ENCODE measurements at regions not wholly inside any gene's neighbourhood (a gene's known extent, or its start where the extent isn't known, plus 50 kb on each side); places are given as distances from the start of the nearest gene placed in this dataset.

GRCh38 chr14:76696361-76696760 lies 64.9 kb upstream of the VASH1 start:
- no peak overlapping the region for H3K4me3 ChIP-seq (ENCODE audit: low read depth, low read length)
- TF ChIP-seq, protein P1, sequence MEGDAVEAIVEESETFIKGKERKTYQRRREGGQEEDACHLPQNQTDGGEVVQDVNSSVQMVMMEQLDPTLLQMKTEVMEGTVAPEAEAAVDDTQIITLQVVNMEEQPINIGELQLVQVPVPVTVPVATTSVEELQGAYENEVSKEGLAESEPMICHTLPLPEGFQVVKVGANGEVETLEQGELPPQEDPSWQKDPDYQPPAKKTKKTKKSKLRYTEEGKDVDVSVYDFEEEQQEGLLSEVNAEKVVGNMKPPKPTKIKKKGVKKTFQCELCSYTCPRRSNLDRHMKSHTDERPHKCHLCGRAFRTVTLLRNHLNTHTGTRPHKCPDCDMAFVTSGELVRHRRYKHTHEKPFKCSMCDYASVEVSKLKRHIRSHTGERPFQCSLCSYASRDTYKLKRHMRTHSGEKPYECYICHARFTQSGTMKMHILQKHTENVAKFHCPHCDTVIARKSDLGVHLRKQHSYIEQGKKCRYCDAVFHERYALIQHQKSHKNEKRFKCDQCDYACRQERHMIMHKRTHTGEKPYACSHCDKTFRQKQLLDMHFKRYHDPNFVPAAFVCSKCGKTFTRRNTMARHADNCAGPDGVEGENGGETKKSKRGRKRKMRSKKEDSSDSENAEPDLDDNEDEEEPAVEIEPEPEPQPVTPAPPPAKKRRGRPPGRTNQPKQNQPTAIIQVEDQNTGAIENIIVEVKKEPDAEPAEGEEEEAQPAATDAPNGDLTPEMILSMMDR (IDR thresholded peaks at IDR 0.05; ENCODE audit: insufficient read depth, low read length) = no peak
- no peak for DNase-seq (ENCODE audit: low read depth)

DNA sequence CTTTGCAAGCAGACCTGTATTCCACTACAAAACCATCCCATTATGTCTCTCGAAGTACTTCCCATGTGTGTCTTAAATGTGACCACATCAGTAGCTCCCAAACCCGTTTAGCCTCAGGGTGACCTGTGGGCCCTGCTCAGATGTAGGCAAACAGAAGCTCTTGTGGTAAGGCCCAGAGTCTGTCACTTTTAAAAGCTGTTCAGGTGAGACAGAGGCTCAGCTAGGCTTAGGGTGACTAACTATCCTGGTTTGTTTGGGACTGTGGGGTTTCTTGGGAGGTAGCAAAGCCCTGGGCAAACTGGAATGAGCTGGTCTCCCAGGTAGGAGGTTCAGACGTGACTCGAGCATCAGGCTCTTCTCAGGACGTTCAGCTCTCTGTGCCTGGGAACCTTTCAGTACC lies 64.5 kb upstream of the VASH1 start:
- DNase-seq (ENCODE audit: low read depth) = no peak
- no peak overlapping the region for H3K4me3 ChIP-seq (ENCODE audit: low read depth, low read length)
- TF ChIP-seq, protein P1 (IDR thresholded peaks at IDR 0.05; ENCODE audit: insufficient read depth, low read length) = no peak

DNA sequence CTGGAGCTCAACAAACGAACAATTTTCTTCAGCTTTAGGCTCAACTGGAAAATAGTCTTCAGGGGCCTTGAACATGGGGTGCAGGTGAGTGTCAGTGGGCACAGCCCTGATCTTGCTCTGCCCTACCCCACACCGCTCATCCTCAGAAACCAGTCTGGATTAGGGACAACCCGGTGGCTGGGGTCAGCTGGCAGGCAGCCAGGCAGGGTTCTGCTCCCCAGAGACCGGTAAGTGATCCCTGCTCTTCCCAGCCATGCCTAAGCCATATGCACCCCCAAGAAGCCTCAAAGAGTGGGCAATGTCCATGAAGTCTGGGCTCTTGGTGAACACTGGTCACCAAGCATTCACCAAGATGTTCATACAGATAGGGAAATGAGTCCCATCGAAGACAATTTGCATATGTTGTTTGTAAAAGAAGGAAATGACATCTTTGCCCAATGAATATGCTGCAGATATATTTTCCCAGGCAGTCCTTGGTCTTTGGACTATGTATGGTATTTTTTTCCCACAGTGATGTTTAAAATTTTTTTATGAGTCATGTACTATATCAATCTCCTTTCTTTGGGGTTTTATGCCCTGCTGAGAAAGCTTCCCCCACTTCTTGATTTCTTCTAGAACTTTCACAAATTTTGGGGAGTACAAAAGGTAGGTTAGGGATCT lies 63.9 kb upstream of the VASH1 start:
- TF ChIP-seq, protein P1 (IDR thresholded peaks at IDR 0.05; ENCODE audit: insufficient read depth, low read length) = no peak
- no peak for DNase-seq (ENCODE audit: low read depth)
- no peak overlapping the region for H3K4me3 ChIP-seq (ENCODE audit: low read depth, low read length)

GRCh38 chr14:76698191-76698590 lies 63.1 kb upstream of the VASH1 start:
- TF ChIP-seq, protein P1 (IDR thresholded peaks at IDR 0.05; ENCODE audit: insufficient read depth, low read length) = no peak
- no peak for DNase-seq (ENCODE audit: low read depth)
- no peak overlapping the region for H3K4me3 ChIP-seq (ENCODE audit: low read depth, low read length)

- TF ChIP-seq, protein P1 (IDR thresholded peaks at IDR 0.05; ENCODE audit: insufficient read depth, low read length) = no peak
- no peak for DNase-seq (ENCODE audit: low read depth)
- H3K4me3 ChIP-seq (ENCODE audit: low read depth, low read length) = no peak overlapping the region
Observed at GRCh38 chr14:76698631-76699030, 62.6 kb upstream of the VASH1 start.

DNA sequence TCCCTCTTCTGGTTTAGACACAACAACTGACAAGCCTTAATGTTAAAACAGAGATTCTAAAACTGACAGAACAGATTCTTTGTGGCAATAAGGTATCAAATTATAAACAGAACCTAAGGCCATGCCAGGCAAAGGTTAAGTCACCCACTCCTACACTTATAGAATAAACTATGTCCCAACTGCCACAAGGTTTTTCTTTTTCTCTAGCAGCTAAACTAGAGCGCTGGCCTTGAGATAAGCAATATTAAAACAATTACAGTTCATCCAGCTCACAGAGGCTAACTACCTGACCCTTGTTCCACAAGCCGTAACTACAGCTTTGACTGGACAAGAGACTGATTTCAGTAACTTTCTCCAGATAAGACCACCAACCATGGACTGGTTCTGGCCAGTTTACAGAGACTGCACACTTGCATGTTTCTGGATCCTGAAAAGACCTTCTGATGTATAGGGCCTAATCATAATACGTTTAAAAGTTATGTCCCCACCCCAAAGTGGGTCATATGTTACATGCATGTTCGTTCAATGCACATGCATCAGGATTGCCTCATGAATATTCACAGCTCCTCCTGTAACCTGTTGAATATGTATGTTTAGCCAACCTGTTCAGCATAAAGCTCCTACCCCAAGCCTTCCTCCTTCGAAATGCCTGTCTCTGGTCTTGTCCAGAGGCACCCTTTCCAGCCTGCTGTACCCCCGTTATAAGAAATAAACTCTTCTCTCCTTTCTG lies 61.9 kb upstream of the VASH1 start:
- no peak for DNase-seq (ENCODE audit: low read depth)
- TF ChIP-seq, protein P1 (IDR thresholded peaks at IDR 0.05; ENCODE audit: insufficient read depth, low read length) = no peak
- no peak overlapping the region for H3K4me3 ChIP-seq (ENCODE audit: low read depth, low read length)

Measured in fibroblast of the aortic adventitia (primary cell).